T-helper 22 cell (primary cell): ENCODE measurements at regions not wholly inside any gene's neighbourhood (a gene's known extent, or its start where the extent isn't known, plus 50 kb on each side); places are given as distances from the start of the nearest gene placed in this dataset.

Experiments used
- DNase-seq: peaks from one replicate; pipeline ENCODE4 v3.0.0-alpha.2; 2020; ENCODE audit warnings: low read depth

DNA sequence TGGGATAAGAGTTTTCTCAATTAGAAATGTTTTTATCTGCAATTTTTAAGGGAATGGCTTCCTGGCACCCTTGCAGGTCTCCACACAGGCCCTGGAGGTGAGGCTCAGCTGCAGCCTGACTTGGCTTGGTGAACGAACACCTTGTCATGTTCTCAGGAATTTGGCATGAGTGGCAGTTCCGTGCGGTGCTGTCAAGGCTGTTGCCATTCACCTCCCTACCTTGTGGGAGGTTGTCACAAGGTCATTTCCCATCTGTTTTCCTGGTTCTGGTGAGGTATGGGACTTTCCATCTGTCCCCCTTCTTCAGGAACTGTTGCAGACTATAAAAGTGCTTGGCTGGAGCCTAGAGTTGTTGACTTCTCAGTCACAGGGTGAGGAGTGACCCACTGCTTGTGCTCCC is 82.9 kb downstream of the ELOVL4 start:
- DNase-seq = no peak

DNA sequence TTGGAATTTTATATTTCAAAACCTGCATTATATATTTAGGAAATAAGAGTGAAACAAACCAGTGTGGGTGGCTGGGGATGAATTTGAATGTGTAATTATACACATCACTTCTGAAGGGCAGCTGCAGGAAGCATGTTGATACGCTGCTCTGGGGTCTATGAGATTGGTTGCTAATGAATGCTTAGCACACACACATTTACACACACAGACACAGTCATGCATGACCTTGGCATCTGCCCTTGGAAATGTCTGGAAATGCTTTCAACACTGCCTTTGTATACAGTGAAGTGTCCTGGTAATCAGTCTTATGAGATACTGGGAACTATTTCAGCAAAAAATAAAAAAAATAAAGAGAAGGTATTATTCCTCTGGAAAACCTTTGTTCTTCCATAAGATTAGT is 83.4 kb downstream of the ELOVL4 start:
- no peak for DNase-seq

GRCh38 chr6:79863566-79863965 is 83.8 kb downstream of the ELOVL4 start:
- no peak for DNase-seq

- no peak for DNase-seq
Measured at GRCh38 chr6:79862711-79863110, 84.6 kb downstream of the ELOVL4 start.

- no peak for DNase-seq
Measured at GRCh38 chr6:79862126-79862525, 85.2 kb downstream of the ELOVL4 start.

DNA sequence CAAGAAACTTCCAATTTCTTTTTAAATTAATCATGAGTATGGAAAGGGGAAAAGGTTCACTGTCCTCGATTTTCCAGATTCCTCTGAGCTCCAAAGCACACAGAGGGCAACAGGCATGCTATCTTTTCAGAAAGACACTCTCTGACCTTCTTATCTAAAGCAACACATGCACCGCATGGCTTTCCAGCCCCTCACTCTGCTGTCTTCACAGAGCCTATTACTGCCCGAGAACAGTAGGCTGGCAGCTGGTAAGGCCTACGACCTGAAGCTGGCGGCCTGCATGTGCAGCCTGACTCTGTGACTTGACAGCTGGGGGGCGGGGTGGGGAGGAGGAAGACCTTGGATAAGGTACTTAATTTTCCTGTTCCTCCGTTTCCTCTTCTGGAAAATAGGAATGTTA is 86.3 kb downstream of the ELOVL4 start:
- DNase-seq = no peak

DNA sequence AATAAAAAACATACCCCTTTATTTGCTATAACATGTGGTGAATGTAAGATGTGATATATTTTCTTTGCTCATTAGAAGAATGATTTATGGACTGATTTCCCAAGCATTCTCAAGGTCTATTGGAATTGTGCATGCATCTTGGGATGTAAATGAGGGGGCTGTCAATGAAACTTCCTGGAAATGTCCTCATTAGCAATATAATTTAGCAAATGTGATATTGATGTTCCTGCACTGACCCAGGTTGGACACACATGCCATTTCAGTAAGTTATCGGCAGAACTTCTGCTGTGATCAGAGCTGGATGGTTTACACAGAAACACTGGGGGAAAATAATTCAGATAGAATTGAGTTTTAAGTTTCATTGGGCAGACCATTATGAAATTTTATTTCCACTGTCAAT is 99.9 kb downstream of the ELOVL4 start:
- DNase-seq = no peak

- DNase-seq = no peak
Measured at GRCh38 chr6:79842376-79843040, 104.8 kb downstream of the ELOVL4 start.

DNA sequence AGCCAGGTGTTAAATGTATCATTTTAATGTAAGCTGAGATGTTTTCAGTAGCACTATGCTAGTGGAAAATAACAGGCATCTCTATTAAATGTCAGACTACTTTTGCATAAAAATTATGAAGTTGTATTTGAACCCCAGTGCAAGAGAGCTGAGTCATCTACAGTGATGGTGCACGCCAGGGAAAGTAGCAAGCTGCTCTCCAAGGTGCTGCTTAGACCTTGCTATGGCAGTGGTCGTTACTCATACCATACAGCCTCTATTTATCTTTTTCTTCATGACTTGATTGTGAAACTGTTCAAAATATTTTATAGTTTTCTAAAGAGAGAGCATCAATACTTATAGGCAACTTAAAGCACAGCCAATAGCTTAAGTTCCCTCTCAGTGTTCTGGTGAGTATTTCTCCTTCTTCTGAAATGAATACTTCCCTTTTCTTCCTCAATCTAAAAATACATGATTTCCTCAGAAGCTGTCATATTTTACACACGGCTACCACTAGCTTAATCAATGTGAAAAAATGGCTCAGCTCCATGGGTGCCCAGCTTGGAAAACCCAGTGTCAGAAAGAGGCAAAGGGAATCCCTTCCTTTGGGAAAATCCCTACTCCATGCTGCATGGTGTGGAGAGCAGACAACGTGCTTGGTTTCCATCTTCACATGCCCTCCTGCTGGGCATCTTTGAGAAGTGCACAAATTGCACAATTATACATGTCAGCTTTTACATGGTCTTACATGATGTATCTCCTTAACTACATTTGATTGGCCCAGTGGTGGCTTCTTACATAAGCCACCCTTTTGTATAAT is 105.6 kb downstream of the ELOVL4 start:
- no peak for DNase-seq

- no peak for DNase-seq
Measured at GRCh38 chr6:79838851-79839250, 108.5 kb downstream of the ELOVL4 start.

GRCh38 chr6:79833964-79834284 is 113.4 kb downstream of the ELOVL4 start:
- DNase-seq = no peak

GRCh38 chr6:79833264-79833963 is 113.9 kb downstream of the ELOVL4 start:
- no peak for DNase-seq

- DNase-seq = no peak
Measured at GRCh38 chr6:79832723-79833122, 114.6 kb downstream of the ELOVL4 start.

DNA sequence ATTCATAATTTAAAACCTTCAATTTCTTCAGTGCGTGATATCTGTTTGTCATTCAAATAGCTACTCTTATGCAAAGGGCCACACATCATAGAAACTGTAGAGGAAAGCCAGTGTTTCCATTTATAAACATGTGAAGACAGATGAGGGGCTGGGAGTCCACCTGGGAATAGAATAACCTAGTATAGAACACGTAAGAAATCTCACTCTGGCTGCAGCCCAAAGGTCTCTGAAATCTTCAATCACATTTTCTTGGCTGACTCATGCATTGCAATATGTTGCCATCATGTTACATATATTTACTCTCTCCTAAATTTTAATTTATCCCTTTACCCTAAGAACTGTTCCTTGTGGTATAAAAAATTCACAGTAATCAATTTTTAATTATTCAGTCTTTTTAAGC is 123.2 kb downstream of the ELOVL4 start:
- no peak for DNase-seq

- no peak for DNase-seq
Measured at GRCh38 chr6:79821859-79822258, 125.5 kb downstream of the ELOVL4 start.

DNA sequence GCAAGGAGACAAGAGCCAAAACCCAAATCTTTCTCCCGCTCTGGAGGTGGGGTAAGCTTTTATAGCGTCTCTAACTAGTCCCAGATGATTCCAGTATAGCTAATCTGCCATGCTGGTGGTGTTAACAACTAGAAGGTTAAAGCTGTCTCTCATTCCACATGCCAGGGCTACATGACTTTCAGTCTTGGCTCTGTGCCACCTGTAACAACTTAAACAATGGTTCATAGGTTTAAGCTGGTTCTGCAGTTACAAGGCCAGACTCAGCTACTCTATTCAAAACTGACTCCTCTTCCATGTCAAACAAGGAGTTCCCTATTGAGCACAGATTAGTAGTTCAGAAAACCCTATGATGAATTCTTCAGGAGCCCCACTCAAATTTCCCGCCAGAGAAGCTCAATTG is 128.9 kb downstream of the ELOVL4 start:
- no peak for DNase-seq

GRCh38 chr6:79814940-79815339 is 132.4 kb downstream of the ELOVL4 start:
- no peak for DNase-seq

GRCh38 chr6:79813854-79814709 is 133.3 kb downstream of the ELOVL4 start:
- peak; percentile 0 for DNase-seq

DNA sequence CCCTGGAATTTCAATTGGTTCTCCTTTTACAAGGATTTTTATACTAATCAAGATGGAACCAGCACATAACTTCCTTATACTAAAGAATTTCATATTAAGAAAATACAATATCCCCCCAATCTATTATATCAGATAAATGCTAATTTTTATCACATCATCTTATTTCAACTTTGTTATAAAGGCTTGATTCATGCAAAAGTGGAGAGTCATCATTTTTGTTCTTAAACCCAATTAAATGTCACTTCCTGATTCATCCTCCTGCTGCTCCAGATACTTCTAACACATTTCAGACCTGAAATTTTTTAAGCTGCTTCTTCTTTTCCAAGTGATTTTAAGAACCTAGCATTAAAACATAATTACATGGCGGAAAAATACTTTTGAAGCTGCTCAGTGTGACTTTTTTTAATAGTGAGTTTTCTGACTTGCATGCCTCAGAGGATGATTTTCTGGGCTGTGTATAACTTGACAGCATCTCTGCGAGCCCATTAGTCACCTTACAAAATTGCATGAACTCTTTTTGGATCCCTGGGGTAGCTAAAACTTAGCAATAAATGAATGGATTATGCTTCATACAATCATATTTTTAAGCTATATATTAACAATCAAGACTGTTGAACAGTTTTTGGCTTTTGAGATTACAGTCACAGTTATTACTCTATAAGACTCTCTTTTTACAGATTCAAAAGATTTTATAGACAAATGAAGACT is 134.1 kb downstream of the ELOVL4 start:
- no peak for DNase-seq

DNA sequence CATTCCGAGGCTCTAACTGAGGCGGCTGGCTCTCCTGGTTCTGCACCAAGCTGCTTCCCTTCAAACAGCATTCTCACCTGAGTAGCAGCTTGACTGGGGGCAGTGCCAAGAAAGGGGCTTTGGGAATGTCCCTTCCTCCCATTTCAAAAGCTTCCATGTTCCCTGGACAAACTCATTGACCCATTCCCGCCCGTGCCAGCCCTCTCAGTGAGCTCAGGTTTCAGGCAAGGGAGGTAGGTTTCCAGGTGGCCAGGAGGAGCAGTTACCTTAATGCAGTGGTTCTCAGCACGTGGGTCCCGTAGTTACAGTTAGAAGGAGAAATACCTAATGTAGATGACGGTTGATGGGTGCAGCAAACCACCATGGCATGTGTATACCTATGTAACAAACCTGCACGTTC is 135.2 kb downstream of the ELOVL4 start:
- DNase-seq = no peak

GRCh38 chr6:79810871-79811270 is 136.5 kb downstream of the ELOVL4 start:
- no peak for DNase-seq
